ENCODE measurements at regions not wholly inside any gene's neighbourhood (a gene's known extent, or its start where the extent isn't known, plus 50 kb on each side); places are given as distances from the start of the nearest gene placed in this dataset.

DNA sequence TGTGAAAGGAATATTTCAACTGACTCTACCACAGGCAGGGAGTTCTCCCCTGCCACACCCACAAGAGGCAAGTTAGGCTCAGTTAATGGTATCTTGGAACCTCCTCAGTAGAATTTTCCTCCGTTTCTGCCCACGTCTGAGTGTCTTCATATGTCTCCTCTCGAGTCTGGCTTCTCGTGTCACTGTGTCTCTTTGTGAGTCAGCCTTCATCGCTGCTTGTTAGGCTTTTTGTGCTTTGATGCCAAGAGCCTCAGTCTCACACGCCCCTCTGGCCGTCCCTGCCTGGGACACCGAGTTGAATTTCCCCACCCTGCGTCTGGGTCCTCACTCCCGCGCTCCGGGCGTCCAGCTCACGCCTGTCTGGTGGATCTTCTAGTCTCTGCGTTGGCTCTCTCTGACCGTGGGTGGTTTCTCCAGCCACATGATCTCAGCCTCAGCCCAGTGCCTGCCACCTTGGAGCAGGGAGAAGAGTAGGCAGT is 125.7 kb upstream of the GADD45A start:
- no peaks in the 10 kb centered on the region for H4K20me1 ChIP-seq (ENCODE audit: low read length)
- ATAC-seq (no peak), DNase-seq (no peak)
- no peaks in the 10 kb centered on the region for H3K79me2 ChIP-seq (ENCODE audit: low read length)
- no TSS peak for BruUV-seq (replicated peaks)
- CTCF ChIA-PET: no interaction called here
- H3F3A ChIP-seq (ENCODE audit: low read length, unreplicated experiment): peaks cover 5% of the 10 kb centered on the region
- peak overlapping the region; percentile 20; the same call in 1 of the 2 replicates for H2AFZ ChIP-seq (ENCODE audit: low read length)
- no peak overlapping the region for H3K4me3 ChIP-seq (ENCODE audit: low read length)
- H3K27ac ChIP-seq (ENCODE audit: low read length): no peak overlapping the region
- TF ChIP-seq EZH2phosphoT487 (IDR thresholded peaks at IDR 0.05; ENCODE audit: borderline replicate concordance, low read length) (no peak), EZH2 (IDR thresholded peaks at IDR 0.05; ENCODE audit: low read length, unreplicated experiment) (no peak)
- TF ChIP-seq, protein P1, sequence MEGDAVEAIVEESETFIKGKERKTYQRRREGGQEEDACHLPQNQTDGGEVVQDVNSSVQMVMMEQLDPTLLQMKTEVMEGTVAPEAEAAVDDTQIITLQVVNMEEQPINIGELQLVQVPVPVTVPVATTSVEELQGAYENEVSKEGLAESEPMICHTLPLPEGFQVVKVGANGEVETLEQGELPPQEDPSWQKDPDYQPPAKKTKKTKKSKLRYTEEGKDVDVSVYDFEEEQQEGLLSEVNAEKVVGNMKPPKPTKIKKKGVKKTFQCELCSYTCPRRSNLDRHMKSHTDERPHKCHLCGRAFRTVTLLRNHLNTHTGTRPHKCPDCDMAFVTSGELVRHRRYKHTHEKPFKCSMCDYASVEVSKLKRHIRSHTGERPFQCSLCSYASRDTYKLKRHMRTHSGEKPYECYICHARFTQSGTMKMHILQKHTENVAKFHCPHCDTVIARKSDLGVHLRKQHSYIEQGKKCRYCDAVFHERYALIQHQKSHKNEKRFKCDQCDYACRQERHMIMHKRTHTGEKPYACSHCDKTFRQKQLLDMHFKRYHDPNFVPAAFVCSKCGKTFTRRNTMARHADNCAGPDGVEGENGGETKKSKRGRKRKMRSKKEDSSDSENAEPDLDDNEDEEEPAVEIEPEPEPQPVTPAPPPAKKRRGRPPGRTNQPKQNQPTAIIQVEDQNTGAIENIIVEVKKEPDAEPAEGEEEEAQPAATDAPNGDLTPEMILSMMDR (conservative IDR thresholded peaks at IDR 0.05; ENCODE audit: low read depth, low read length): no peak
- intact Hi-C loops (cut with micrococcal nuclease): loop anchor here (5.0 kb wide), 1 partner anchor 273 kb away; the partner anchor contains the start of gene GNG12
- H3K9me3 ChIP-seq (ENCODE audit: low read length): no peaks in the 10 kb centered on the region
- H3K27me3 ChIP-seq (ENCODE audit: low read length): no peaks in the 10 kb centered on the region
- H3K36me3 ChIP-seq (ENCODE audit: low read depth, low read length): no peaks in the 10 kb centered on the region
- no peaks in the 10 kb centered on the region for H3K9me2 ChIP-seq (replicated peaks; ENCODE audit: low read length)
- H3K9ac ChIP-seq (ENCODE audit: low read length): no peak overlapping the region
- H3K4me1 ChIP-seq (ENCODE audit: insufficient read depth, low read length): peaks cover 34% of the 10 kb centered on the region
- no peak overlapping the region for H3K4me2 ChIP-seq (ENCODE audit: low read length)
- POLR2A ChIA-PET (ENCODE audit: unreplicated experiment): no interaction called here

DNA sequence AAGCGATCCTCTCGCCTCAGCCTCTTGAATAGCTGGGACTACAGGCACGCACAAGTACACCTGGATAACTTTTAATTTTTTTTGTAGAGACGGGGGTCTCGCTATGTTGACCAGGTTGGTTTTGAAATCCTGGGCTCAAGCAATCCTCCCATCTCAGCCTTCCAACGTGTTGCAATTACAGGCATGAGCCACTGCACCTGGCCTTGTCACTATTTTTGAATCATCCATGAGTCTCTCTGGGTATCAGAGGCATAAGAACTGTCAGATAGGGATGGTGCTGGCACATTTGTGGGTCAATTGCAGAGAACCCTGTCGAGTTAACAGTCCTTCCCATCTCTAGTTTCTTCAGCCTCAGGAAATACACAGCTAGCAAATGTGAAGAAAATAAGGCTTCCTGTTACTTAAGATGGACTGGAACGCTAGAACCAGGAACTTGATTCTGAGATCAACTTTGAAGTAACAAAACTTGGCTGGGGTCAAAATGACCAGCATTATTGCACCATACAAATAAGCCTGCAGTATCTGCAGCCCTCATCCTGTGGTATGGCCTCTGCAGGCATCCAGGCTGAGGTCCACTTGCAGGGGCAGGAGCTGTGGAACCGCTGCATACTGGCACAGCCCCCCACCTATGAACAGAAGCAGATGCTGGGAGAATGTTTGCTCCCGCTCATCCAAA is 124.3 kb upstream of the GADD45A start:
- no peaks in the 10 kb centered on the region for H3K9me2 ChIP-seq (replicated peaks; ENCODE audit: low read length)
- TF ChIP-seq EZH2 (IDR thresholded peaks at IDR 0.05; ENCODE audit: low read length, unreplicated experiment): no peak
- no peak for TF ChIP-seq EZH2phosphoT487 (IDR thresholded peaks at IDR 0.05; ENCODE audit: borderline replicate concordance, low read length)
- TF ChIP-seq, protein P1 (conservative IDR thresholded peaks at IDR 0.05; ENCODE audit: low read depth, low read length): no peak
- no peak overlapping the region for H3K9ac ChIP-seq (ENCODE audit: low read length)
- H3K4me3 ChIP-seq (ENCODE audit: low read length): no peak overlapping the region
- H2AFZ ChIP-seq (ENCODE audit: low read length): no peak overlapping the region
- H3K36me3 ChIP-seq (ENCODE audit: low read depth, low read length): no peaks in the 10 kb centered on the region
- H3K4me1 ChIP-seq (ENCODE audit: insufficient read depth, low read length): peaks cover 27% of the 10 kb centered on the region
- no peaks in the 10 kb centered on the region for H3K9me3 ChIP-seq (ENCODE audit: low read length)
- peaks cover 5% of the 10 kb centered on the region for H3F3A ChIP-seq (ENCODE audit: low read length, unreplicated experiment)
- ChIA-PET CTCF (interaction anchor here (0.5 to 1.3 kb wide), 3 partner anchors 116 to 199 kb away, joined by 3 to 9 read pairs (median 9); no protein-coding TSS in a partner anchor), POLR2A (ENCODE audit: unreplicated experiment) (interaction anchor here (1.4 kb wide), 1 partner anchor 124 kb away, joined by 20 read pairs; the partner anchor contains the start of gene GADD45A)
- BruUV-seq (replicated peaks): no TSS peak
- peak; percentile 40 for DNase-seq
- H3K27ac ChIP-seq (ENCODE audit: low read length): no peak overlapping the region
- no peaks in the 10 kb centered on the region for H3K79me2 ChIP-seq (ENCODE audit: low read length)
- no peaks in the 10 kb centered on the region for H4K20me1 ChIP-seq (ENCODE audit: low read length)
- H3K27me3 ChIP-seq (ENCODE audit: low read length): no peaks in the 10 kb centered on the region
- H3K4me2 ChIP-seq (ENCODE audit: low read length): no peak overlapping the region
- intact Hi-C loops (cut with micrococcal nuclease): loop anchor here (1.0 kb wide), 2 partner anchors 124 to 200 kb away; no protein-coding TSS in a partner anchor
- ATAC-seq: no peak

All from PC-3 (cell line).